Mesodermal cell (in vitro differentiated cells): ENCODE measurements at regions not wholly inside any gene's neighbourhood (a gene's known extent, or its start where the extent isn't known, plus 50 kb on each side); places are given as distances from the start of the nearest gene placed in this dataset.
"Not testable (repeated sequence)": the region's sequence is repeated elsewhere in the genome, so short reads cannot be mapped to it uniquely, and the experiment has no call there.

ENCODE experiments used
- H3K27ac ChIP-seq: 2 replicates; pipeline ENCODE4 v1.7.0; 2013; ENCODE audit warnings: mild to moderate bottlenecking, low read depth, low read length, moderate library complexity; ENCODE audit not compliant: severe bottlenecking
- H3K36me3 ChIP-seq: 2 replicates; pipeline ENCODE4 v1.7.1; 2013; ENCODE audit warnings: mild to moderate bottlenecking, low read length, moderate library complexity; ENCODE audit not compliant: control insufficient read depth, insufficient read depth
- H3K4me1 ChIP-seq: one replicate; pipeline ENCODE4 v1.7.1; 2013; ENCODE audit warnings: mild to moderate bottlenecking, low read length; ENCODE audit not compliant: insufficient read depth, control insufficient read depth, poor library complexity, severe bottlenecking
- H3K4me3 ChIP-seq: 2 replicates; pipeline ENCODE4 v1.7.0; 2013; ENCODE audit warnings: low read length, control low read depth, mild to moderate bottlenecking; ENCODE audit not compliant: insufficient read depth, poor library complexity, severe bottlenecking; ENCODE audit errors: extremely low read depth
- H3K9me3 ChIP-seq: 2 replicates; pipeline ENCODE4 v1.7.1; 2013; ENCODE audit warnings: mild to moderate bottlenecking, low read length, moderate library complexity; ENCODE audit not compliant: control insufficient read depth
- WGBS, 2 experiments: methylation state at CpG; one replicate each; pipeline ENCODE4 v1.1.5; 2013; ENCODE audit warnings: missing lambda C conversion rate in 2 of 2; ENCODE audit not compliant: insufficient coverage in 2 of 2; 5-methylcytosine and 5-hydroxymethylcytosine counted together

DNA sequence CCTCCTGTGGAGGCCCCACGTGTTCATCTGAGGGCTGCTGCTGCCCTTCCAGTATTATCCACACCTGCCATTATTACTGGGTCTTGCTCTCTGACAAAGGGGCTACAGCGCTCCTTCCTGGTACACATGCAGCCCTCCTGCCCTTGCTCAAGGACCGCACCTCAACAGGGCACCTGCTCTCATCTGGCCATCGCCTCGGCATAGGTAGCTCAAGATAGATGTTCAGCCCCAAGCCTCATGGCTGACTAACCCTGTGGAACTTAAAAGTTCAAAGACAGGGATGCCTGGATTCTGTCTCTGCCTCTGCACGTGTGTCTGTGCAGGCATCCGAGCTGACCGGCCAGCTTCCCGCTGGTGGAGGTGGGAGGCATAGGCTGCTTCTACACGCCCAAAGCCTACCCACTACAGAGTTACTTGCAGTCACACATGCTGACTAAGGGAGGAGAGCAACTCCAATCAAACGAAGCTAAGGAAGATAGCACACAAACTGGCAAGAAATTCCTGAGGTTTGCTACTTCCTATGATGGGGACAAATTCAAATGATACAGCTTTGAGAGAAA, 152.5 kb upstream of the ATP10A start:
- no peaks in the 10 kb centered on the region for H3K4me1 ChIP-seq
- no peak overlapping the region for H3K27ac ChIP-seq
- no peak overlapping the region for H3K4me3 ChIP-seq
- no peaks in the 10 kb centered on the region for H3K36me3 ChIP-seq
- H3K9me3 ChIP-seq = no peaks in the 10 kb centered on the region
- WGBS, 2 experiments = 84 to 86% methylated on average over 6 to 7 of the region's 11 CpGs

DNA sequence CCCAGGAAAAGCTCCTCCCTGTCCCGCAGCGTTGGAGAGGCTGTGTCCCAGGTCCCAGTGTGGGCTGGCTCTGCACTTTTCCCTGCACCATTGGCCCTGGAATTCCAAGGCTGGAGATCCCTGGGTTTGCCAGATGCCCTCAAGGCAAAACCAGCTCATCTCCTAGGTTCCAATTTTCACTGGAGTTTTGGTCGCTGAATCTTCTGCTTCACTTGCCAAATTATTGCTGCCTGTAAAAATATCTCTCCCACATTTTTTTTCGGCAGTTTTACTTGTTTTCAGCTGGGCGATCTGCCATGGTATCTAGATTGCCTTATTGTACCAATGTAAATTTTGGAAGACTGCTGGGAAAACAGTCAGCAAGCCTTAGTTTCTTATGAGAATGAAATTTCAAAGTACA, 150.9 kb upstream of the ATP10A start:
- WGBS, 2 experiments = 82 to 86% methylated on average over 3 of the region's 5 CpGs
- Histone ChIP-seq H3K4me1 (no peaks in the 10 kb centered on the region), H3K4me3 (no peak overlapping the region), H3K36me3 (no peaks in the 10 kb centered on the region), H3K27ac (no peak overlapping the region), H3K9me3 (no peaks in the 10 kb centered on the region)

DNA sequence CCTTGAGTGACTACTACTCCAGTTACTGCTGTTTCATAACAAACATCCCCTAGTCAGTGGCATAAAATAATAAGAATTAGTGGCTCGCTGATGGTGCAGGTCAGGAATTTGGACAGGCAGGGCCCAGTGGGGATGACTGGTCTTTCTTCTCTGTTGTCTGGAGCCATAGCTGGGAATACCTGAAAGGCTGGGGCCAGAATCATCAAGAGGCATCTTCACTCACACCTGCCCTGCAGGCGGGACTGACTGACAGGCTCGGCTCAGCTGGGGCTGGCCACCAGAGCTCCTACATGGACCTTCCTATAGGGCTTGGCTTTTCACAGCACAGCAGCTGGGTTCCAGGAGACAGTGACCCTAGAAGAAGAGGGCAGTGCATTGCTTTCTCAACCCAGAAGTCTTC, 148.8 kb upstream of the ATP10A start:
- 76 to 81% methylated on average over 3 of the region's 3 CpGs for WGBS, 2 experiments
- no peaks in the 10 kb centered on the region for H3K4me1 ChIP-seq

DNA sequence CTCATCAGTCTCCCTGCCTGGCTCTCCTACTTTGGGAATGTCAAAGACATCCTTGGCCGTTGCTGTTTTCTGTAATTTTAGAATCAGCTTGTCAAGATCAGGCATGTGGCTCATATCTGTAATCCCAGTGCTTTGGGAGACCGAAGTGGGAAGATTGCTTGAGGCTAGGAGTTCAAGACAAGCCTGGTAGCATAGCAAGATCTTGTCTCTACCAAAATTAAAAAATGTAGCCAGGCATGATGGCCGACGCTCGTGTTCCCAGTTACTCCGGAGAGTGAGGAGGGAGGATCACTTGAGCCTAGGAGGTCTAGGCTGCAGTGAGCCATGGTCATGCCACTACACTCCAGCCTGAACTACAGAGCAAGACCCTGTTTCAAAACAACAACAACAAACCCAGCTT, 144.0 kb upstream of the ATP10A start:
- H3K9me3 ChIP-seq = no peaks in the 10 kb centered on the region
- no peak overlapping the region for H3K27ac ChIP-seq
- WGBS, 2 experiments = 88 to 100% methylated on average over 2 of the region's 6 CpGs
- H3K4me3 ChIP-seq = no peak overlapping the region
- no peaks in the 10 kb centered on the region for H3K4me1 ChIP-seq
- no peaks in the 10 kb centered on the region for H3K36me3 ChIP-seq

More for the DNA sequence above, 148.8 kb upstream of the ATP10A start:
- no peaks in the 10 kb centered on the region for H3K36me3 ChIP-seq
- no peaks in the 10 kb centered on the region for H3K9me3 ChIP-seq
- no peak overlapping the region for H3K4me3 ChIP-seq
- H3K27ac ChIP-seq = no peak overlapping the region

DNA sequence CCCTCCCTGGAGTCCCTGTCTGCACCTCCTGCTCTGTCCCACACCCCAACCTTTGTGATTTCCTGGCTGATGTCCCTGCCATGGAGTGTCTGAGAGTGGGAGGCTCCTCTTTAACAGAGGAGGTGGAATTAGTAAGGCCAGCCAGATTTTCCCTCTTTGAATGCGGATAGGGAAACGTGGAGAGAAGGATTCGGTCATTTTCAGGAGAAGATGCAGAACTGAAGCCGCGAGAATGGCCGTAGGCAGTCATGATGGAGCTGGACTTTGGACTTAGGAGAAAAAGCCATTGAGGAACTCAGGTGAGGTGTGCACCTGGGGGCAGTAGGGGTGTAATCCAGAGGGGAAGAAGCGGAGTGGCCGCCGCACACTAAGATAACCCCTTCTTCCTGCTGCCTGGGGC, 138.1 kb upstream of the ATP10A start:
- H3K4me1 ChIP-seq = no peaks in the 10 kb centered on the region
- H3K4me3 ChIP-seq = no peak overlapping the region
- 91 to 97% methylated on average over 6 to 8 of the region's 9 CpGs for WGBS, 2 experiments
- H3K27ac ChIP-seq = no peak overlapping the region
- H3K36me3 ChIP-seq = no peaks in the 10 kb centered on the region
- H3K9me3 ChIP-seq = no peaks in the 10 kb centered on the region

DNA sequence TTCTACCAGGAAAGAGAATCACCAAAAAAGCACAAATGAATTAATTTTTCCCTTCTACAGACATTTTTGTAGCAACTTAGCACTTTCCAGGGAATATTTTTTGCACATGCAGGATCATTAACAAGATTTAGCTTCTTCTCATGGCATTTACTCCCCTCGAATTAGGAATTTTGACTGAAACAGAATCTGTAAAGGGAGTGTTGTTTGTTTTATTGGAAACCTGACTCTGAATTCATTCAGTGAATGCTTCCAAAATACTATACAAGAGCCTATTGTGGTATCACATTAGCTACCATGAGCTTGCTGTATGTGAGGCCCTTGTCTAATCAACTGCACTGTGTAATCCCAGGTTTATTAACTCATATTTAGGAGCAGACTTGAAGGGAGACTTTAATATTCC, 130.4 kb upstream of the ATP10A start:
- H3K9me3 ChIP-seq = no peaks in the 10 kb centered on the region
- no peak overlapping the region for H3K4me3 ChIP-seq
- H3K36me3 ChIP-seq = no peaks in the 10 kb centered on the region
- WGBS, 2 experiments = no CpG with 5 or more reads among the region's 1 CpG
- peaks cover 2% of the 10 kb centered on the region for H3K4me1 ChIP-seq
- H3K27ac ChIP-seq = no peak overlapping the region

DNA sequence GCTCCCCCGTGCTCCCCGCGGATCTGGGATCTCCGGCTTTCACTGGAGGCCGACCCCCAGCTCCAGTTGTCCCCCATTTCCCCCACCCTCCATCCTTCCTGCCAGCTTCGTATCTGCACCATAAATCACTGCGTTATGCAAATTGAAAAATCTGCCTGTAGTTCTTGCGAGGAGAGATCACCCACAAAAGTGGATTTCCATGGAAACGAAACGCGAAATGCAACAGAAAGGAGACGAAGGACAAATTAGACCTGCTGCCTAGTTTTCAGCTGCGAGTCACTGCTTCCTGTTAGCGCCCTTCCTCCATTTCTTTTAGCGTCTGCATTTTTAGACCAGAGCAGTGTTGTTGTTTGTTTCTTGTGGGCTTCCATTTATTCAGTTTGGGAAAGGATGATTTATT, 127.1 kb upstream of the ATP10A start:
- Histone ChIP-seq H3K4me1 (peaks cover 2% of the 10 kb centered on the region), H3K27ac (no peak overlapping the region), H3K9me3 (no peaks in the 10 kb centered on the region), H3K4me3 (no peak overlapping the region), H3K36me3 (no peaks in the 10 kb centered on the region)
- WGBS, 2 experiments = 91 to 95% methylated on average over 12 to 14 of the region's 15 CpGs

DNA sequence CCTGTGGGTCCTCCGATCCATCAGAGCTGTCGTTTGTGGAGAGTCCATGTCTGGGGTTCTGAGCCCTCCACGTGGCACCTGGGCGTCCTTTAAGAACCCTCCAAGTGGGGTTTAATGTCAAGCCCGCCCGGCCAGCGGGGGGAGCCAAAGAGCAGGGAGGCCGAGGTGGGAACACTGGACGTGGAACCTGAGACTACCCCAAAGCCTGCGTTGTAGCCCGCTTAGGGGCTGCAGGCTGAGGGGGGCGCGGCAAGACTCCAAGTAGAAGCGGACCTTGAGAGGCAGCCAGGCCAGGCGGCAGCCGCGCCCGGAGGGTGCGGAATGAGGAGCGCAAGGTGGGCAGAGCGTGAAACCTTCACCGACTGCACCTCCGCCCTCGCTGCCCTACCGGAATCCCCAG, 126.2 kb upstream of the ATP10A start:
- 90 to 93% methylated on average over 22 to 25 of the region's 25 CpGs for WGBS, 2 experiments

DNA sequence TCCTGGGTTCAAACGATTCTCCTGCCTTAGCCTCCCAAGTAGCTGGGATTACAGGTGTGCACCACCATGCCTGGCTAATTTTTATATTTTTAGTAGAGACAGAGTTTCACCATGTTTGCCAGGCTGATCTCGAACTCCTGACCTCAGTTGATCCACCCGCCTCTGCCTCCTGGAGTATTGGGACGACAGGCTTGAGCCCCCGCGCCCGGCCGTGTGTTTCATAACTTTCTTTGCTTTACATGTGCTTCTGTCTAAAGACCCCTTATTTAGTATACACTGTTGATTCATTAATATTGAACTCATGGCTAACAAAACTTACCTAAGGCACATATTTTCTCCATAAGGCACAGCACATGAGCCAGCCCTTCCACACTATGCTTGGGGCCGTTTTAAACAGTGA, 125.6 kb upstream of the ATP10A start:
- H3K27ac ChIP-seq, H3K4me1 ChIP-seq, H3K4me3 ChIP-seq, H3K36me3 ChIP-seq, H3K9me3 ChIP-seq: not testable (repeated sequence)
- 82 to 96% methylated on average over 5 to 9 of the region's 9 CpGs for WGBS, 2 experiments

More for the DNA sequence above, 126.2 kb upstream of the ATP10A start:
- H3K27ac ChIP-seq = no peak overlapping the region
- H3K4me1 ChIP-seq = peaks cover 2% of the 10 kb centered on the region
- H3K36me3 ChIP-seq = no peaks in the 10 kb centered on the region
- no peak overlapping the region for H3K4me3 ChIP-seq
- H3K9me3 ChIP-seq = no peaks in the 10 kb centered on the region

DNA sequence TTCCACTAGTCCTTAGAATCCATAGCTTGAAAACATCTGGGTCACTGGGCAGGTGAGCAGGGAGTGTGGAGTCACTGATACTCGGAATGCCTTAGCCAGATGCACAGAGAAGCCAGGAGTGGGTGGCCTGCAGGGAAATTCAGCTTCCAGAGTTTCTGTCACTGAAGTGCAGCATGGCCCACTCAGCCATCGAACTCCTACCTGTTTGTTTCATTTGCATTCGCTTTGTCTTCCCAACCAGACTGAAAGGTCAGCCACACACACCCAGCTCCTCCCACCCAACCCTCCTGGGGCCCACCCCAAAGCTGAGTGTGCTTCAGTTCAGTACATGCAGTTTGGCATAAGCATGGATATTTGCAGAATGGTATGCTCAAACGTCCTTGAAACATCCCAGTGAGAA, 124.5 kb upstream of the ATP10A start:
- WGBS, 2 experiments = 55 to 58% methylated on average over 3 to 4 of the region's 4 CpGs
- no peaks in the 10 kb centered on the region for H3K9me3 ChIP-seq
- peaks cover 2% of the 10 kb centered on the region for H3K4me1 ChIP-seq

DNA sequence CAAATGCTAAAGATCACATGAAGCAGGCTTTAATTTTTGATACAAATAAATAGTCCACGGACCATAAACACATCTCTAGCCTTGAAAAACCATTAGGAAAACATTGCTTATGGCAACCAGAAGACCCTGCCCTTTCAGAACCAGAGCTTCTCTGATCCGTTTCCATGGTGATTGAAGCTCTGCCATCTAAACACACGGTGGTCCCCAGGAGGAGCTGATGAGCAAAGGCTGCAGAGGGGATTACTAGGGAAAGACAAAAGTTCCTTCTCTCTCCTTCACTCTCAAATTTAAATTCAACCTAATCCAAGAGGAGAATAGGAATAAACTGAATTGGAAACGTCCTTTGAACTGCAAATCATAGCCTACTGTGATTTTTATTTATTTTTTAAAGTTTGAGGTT, 122.0 kb upstream of the ATP10A start:
- Histone ChIP-seq H3K27ac (no peak overlapping the region), H3K4me3 (no peak overlapping the region), H3K9me3 (no peaks in the 10 kb centered on the region), H3K36me3 (no peaks in the 10 kb centered on the region), H3K4me1 (peaks cover under 1% of the 10 kb centered on the region)
- 71% methylated on average over 1 of the region's 4 CpGs; no CpG with 5 or more reads in 1 of the 2 experiments for WGBS, 2 experiments

More for the DNA sequence above, 124.5 kb upstream of the ATP10A start:
- Histone ChIP-seq H3K4me3 (no peak overlapping the region), H3K36me3 (no peaks in the 10 kb centered on the region), H3K27ac (no peak overlapping the region)
